ENCODE measurements at regions not wholly inside any gene's neighbourhood (a gene's known extent, or its start where the extent isn't known, plus 50 kb on each side); places are given as distances from the start of the nearest gene placed in this dataset.

DNA sequence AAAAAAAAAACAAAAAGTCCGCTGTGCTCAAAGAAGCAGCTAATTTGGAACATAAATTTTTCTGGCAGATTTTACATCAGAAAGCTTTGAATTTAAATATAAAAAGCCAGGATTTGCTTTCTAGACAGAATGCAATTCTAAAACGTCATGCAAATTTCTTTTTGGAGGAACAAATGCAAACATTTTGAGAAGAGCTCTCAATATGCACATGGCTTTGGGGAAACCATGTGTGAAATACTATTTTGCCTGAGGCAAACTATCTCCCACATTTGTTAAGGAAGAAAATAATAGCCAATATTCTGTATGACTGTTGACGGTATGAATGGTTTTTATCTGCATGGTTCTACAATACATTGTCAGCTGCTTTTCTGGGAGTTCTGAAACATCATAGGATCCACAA lies 320.0 kb upstream of the PSMD7 start:
- TF ChIP-seq, protein P1, sequence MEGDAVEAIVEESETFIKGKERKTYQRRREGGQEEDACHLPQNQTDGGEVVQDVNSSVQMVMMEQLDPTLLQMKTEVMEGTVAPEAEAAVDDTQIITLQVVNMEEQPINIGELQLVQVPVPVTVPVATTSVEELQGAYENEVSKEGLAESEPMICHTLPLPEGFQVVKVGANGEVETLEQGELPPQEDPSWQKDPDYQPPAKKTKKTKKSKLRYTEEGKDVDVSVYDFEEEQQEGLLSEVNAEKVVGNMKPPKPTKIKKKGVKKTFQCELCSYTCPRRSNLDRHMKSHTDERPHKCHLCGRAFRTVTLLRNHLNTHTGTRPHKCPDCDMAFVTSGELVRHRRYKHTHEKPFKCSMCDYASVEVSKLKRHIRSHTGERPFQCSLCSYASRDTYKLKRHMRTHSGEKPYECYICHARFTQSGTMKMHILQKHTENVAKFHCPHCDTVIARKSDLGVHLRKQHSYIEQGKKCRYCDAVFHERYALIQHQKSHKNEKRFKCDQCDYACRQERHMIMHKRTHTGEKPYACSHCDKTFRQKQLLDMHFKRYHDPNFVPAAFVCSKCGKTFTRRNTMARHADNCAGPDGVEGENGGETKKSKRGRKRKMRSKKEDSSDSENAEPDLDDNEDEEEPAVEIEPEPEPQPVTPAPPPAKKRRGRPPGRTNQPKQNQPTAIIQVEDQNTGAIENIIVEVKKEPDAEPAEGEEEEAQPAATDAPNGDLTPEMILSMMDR (IDR thresholded peaks at IDR 0.05; ENCODE audit: low read length), result no peak
- TF ChIP-seq EZH2 (IDR thresholded peaks at IDR 0.05; ENCODE audit: borderline replicate concordance, low read length), result no peak
